Mammary epithelial cell (primary cell): ENCODE measurements at regions not wholly inside any gene's neighbourhood (a gene's known extent, or its start where the extent isn't known, plus 50 kb on each side); places are given as distances from the start of the nearest gene placed in this dataset.

ENCODE experiments used
- CTCF ChIP-seq, 2 donors: IDR thresholded peaks in 1 of 2; conservative IDR thresholded peaks in 1 of 2; 2 replicates each; pipeline ENCODE4 v1.5.1; 2011 to 2012; ENCODE audit warnings: inconsistent platforms in 2 of 2, low read length in 2 of 2, mild to moderate bottlenecking in 2 of 2, control low read depth in 1 of 2, low read depth in 1 of 2; ENCODE audit not compliant: insufficient read depth in 1 of 2; ENCODE audit errors: extremely low read depth in 1 of 2
- EZH2 ChIP-seq: IDR thresholded peaks from 2 replicates; pipeline ENCODE4 v1.6.1; 2012; ENCODE audit warnings: low read length, inconsistent platforms, borderline replicate concordance

- TF ChIP-seq CTCF (conservative IDR thresholded peaks at IDR 0.05 in 1 of 2, IDR thresholded peaks at IDR 0.05 in 1 of 2; ENCODE audit: extremely low read depth in 1 of 2, insufficient read depth in 1 of 2, low read depth in 1 of 2, low read length in 2 of 2) = no peak
- TF ChIP-seq EZH2 = no peak
These were observed 77.3 kb upstream of the SVIL start for GRCh38 chr10:29712108-29712507.
